MM.1S (cell line): ENCODE measurements at regions not wholly inside any gene's neighbourhood (a gene's known extent, or its start where the extent isn't known, plus 50 kb on each side); places are given as distances from the start of the nearest gene placed in this dataset.

Source experiments
- DNase-seq: peaks from one replicate; pipeline ENCODE4 v3.0.0-alpha.2; 2015
- H2AFZ ChIP-seq: fragments of 300-600 bp; sonication (generic); 2 replicates; pipeline ENCODE4 v1.6.0; 2016; ENCODE audit warnings: antibody characterized with exemption, low read length
- H3F3A ChIP-seq: fragments of 300-600 bp; sonication (generic); 2 replicates; pipeline ENCODE4 v1.6.1; 2016; ENCODE audit warnings: mild to moderate bottlenecking, antibody characterized with exemption, low read length, moderate library complexity, mixed read lengths; ENCODE audit not compliant: insufficient read depth
- H3K27ac ChIP-seq: fragments of 300-600 bp; sonication (generic); 2 replicates; pipeline ENCODE4 v1.5.1; 2016; ENCODE audit warnings: mild to moderate bottlenecking, low read length
- H3K27me3 ChIP-seq: fragments of 300-600 bp; sonication (generic); replicated peaks from 2 replicates; pipeline ENCODE4 v1.6.0; 2016; ENCODE audit warnings: low read length; ENCODE audit not compliant: insufficient read depth
- H3K36me3 ChIP-seq: fragments of 300-600 bp; sonication (generic); replicated peaks from 2 replicates; pipeline ENCODE4 v1.6.1; 2016; ENCODE audit warnings: mild to moderate bottlenecking, low read length, mixed read lengths; ENCODE audit not compliant: insufficient read depth
- H3K4me1 ChIP-seq: fragments of 300-600 bp; sonication (generic); 2 replicates; pipeline ENCODE4 v1.6.1; 2016; ENCODE audit warnings: low read length, mixed read lengths
- H3K4me2 ChIP-seq: fragments of 300-600 bp; sonication (generic); 2 replicates; pipeline ENCODE4 v1.6.0; 2016; ENCODE audit warnings: low read depth, low read length
- H3K4me3 ChIP-seq: fragments of 300-600 bp; sonication (generic); 2 replicates; pipeline ENCODE4 v1.5.1; 2016; ENCODE audit warnings: low read length, mixed read lengths
- H3K79me2 ChIP-seq: fragments of 300-600 bp; sonication (generic); 2 replicates; pipeline ENCODE4 v1.6.1; 2016; ENCODE audit warnings: mixed run types, low read length, mixed read lengths
- H3K9ac ChIP-seq: fragments of 300-600 bp; sonication (generic); 2 replicates; pipeline ENCODE4 v1.6.1; 2016; ENCODE audit warnings: low read length, mixed read lengths
- H3K9me2 ChIP-seq: fragments of 300-600 bp; sonication (generic); replicated peaks from 2 replicates; pipeline ENCODE4 v1.6.1; 2016; ENCODE audit warnings: mild to moderate bottlenecking, low read length, mixed read lengths; ENCODE audit not compliant: insufficient read depth
- H3K9me3 ChIP-seq: fragments of 300-600 bp; sonication (generic); replicated peaks from 2 replicates; pipeline ENCODE4 v1.6.1; 2016; ENCODE audit warnings: mild to moderate bottlenecking, low read length, mixed read lengths; ENCODE audit not compliant: insufficient read depth
- H4K20me1 ChIP-seq: fragments of 300-600 bp; sonication (generic); 2 replicates; pipeline ENCODE4 v1.6.1; 2016; ENCODE audit warnings: mild to moderate bottlenecking, low read length, moderate library complexity, mixed read lengths; ENCODE audit not compliant: insufficient read depth
- EZH2 ChIP-seq: fragments of 300-600 bp; sonication (generic); optimal IDR thresholded peaks from 2 replicates; pipeline ENCODE3; 2017; ENCODE audit warnings: low read depth, mild to moderate bottlenecking, antibody characterized with exemption, low read length, mixed read lengths
- EZH2phosphoT487 ChIP-seq: fragments of 300-600 bp; sonication (generic); IDR thresholded peaks from 2 replicates; pipeline ENCODE4 v1.6.1; 2018; ENCODE audit warnings: antibody characterized with exemption, low read length
- TF ChIP-seq, protein P1 (sequence below): fragments of 300-600 bp; sonication (generic); IDR thresholded peaks from 2 replicates; pipeline ENCODE4 v1.5.1; 2016; ENCODE audit warnings: antibody characterized with exemption, low read length, mixed read lengths

DNA sequence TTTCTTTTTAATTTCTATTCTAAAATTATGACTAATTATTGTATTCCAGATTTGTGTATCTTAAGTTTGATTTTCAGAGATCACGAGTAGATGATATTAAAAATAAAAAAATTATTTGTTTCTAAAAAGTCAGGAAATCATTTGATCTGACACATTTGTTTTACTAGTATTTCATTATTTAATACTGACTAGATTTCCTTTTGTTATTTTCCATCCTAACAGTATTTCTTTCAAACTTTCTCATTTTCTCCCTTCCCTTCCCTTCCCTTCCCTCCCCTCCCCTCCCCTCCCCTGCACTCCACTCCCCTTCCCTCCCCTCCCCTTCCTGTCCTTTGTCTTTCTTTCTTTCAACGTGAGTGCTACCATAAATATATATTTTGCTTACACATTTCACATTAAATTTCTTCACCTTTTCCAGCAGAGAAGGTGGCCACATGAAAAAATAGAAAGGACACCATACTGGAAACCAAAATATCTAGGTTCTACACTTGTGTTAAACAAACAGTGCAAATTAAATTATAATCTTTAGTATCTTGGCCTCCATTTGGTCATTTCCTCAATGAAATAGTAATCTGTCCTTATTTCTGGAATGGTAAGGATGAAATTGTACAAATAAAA, 1412.7 kb upstream of the IGFBP7 start:
- no peak overlapping the region for H3K4me2 ChIP-seq
- DNase-seq, result no peak
- no peaks in the 10 kb centered on the region for H4K20me1 ChIP-seq
- no peak overlapping the region for H3K9ac ChIP-seq
- H3K9me2 ChIP-seq, result no peaks in the 10 kb centered on the region
- no peaks in the 10 kb centered on the region for H3K9me3 ChIP-seq
- no peak overlapping the region for H3K27ac ChIP-seq
- TF ChIP-seq, protein P1, sequence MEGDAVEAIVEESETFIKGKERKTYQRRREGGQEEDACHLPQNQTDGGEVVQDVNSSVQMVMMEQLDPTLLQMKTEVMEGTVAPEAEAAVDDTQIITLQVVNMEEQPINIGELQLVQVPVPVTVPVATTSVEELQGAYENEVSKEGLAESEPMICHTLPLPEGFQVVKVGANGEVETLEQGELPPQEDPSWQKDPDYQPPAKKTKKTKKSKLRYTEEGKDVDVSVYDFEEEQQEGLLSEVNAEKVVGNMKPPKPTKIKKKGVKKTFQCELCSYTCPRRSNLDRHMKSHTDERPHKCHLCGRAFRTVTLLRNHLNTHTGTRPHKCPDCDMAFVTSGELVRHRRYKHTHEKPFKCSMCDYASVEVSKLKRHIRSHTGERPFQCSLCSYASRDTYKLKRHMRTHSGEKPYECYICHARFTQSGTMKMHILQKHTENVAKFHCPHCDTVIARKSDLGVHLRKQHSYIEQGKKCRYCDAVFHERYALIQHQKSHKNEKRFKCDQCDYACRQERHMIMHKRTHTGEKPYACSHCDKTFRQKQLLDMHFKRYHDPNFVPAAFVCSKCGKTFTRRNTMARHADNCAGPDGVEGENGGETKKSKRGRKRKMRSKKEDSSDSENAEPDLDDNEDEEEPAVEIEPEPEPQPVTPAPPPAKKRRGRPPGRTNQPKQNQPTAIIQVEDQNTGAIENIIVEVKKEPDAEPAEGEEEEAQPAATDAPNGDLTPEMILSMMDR, result no peak
- TF ChIP-seq EZH2 (no peak), EZH2phosphoT487 (no peak)
- no peak overlapping the region for H3K4me3 ChIP-seq
- H3K79me2 ChIP-seq, result no peaks in the 10 kb centered on the region
- no peaks in the 10 kb centered on the region for H3F3A ChIP-seq
- no peak overlapping the region for H2AFZ ChIP-seq
- H3K4me1 ChIP-seq, result no peaks in the 10 kb centered on the region
- H3K36me3 ChIP-seq, result no peaks in the 10 kb centered on the region
- H3K27me3 ChIP-seq, result no peaks in the 10 kb centered on the region

DNA sequence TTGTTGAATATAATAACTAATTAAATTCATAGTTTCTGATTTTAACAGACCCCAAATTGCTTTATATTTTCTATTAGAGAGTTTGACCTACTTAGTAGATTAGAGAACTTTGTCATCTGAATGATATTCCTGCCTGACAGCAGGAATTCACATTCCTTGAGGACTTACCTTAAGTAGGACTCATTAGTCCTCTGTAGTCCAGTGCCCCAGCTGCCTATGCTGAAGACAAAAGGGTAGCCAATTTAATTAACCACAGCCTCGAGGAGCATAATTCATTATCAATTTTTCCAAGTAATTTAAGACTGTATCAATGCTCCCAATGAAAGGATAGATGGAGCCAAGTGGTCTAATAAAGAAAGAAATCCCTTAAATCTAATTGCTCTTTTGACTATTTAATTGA, 1405.0 kb upstream of the IGFBP7 start:
- H2AFZ ChIP-seq, result no peak overlapping the region
- H3K9ac ChIP-seq, result no peak overlapping the region
- H3K9me3 ChIP-seq, result no peaks in the 10 kb centered on the region; the same call in 1 of the 2 replicates
- no peaks in the 10 kb centered on the region for H3K79me2 ChIP-seq
- H3K4me3 ChIP-seq, result no peak overlapping the region
- no peaks in the 10 kb centered on the region for H4K20me1 ChIP-seq
- no peak for DNase-seq
- H3K27ac ChIP-seq, result no peak overlapping the region
- no peaks in the 10 kb centered on the region for H3K27me3 ChIP-seq
- H3K4me2 ChIP-seq, result no peak overlapping the region
- TF ChIP-seq EZH2 (no peak), EZH2phosphoT487 (no peak)
- TF ChIP-seq, protein P1, result no peak
- H3F3A ChIP-seq, result no peaks in the 10 kb centered on the region
- H3K9me2 ChIP-seq, result no peaks in the 10 kb centered on the region
- no peaks in the 10 kb centered on the region for H3K36me3 ChIP-seq
- peaks cover 14% of the 10 kb centered on the region; the same call in 1 of the 2 replicates for H3K4me1 ChIP-seq

DNA sequence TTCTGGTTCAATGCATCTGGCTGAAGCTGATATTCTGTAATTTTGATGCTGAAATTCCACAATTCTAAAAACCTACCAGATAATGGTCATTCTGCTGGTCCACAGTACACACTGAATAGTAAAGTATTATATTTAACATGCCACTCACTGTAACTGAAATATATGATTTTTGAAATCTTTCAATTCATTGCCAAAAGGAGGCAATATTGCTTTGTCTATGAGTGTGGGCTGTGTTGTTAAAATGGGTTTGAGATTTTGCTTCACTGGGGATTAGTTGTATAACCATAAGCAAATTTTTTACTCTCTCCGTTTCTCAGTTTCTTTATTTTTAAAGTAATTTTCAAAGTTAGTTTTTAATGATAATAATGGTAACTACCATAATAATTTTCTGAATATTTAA, 1404.1 kb upstream of the IGFBP7 start:
- Histone ChIP-seq H4K20me1 (no peaks in the 10 kb centered on the region), H3K36me3 (no peaks in the 10 kb centered on the region), H3F3A (no peaks in the 10 kb centered on the region), H3K27me3 (no peaks in the 10 kb centered on the region), H3K4me3 (no peak overlapping the region), H3K4me2 (no peak overlapping the region), H3K4me1 (peaks cover 14% of the 10 kb centered on the region; the same call in 1 of the 2 replicates), H3K9ac (no peak overlapping the region), H3K9me2 (no peaks in the 10 kb centered on the region), H3K79me2 (no peaks in the 10 kb centered on the region), H2AFZ (no peak overlapping the region), H3K27ac (no peak overlapping the region), H3K9me3 (no peaks in the 10 kb centered on the region; the same call in 1 of the 2 replicates)
- TF ChIP-seq, protein P1, result no peak
- TF ChIP-seq EZH2phosphoT487 (no peak), EZH2 (no peak)
- DNase-seq, result no peak
